HG03432 (cell line): ENCODE measurements at regions not wholly inside any gene's neighbourhood (a gene's known extent, or its start where the extent isn't known, plus 50 kb on each side); places are given as distances from the start of the nearest gene placed in this dataset.
"Not testable (repeated sequence)": the region's sequence is repeated elsewhere in the genome, so short reads cannot be mapped to it uniquely, and the experiment has no call there.

ENCODE experiments used
- ATAC-seq: cut with Tn5 transposase; IDR thresholded peaks from one replicate; pipeline ENCODE4 v1.9.1; 2021; ENCODE audit warnings: mild to moderate bottlenecking, moderate library complexity; ENCODE audit not compliant: unreplicated experiment

DNA sequence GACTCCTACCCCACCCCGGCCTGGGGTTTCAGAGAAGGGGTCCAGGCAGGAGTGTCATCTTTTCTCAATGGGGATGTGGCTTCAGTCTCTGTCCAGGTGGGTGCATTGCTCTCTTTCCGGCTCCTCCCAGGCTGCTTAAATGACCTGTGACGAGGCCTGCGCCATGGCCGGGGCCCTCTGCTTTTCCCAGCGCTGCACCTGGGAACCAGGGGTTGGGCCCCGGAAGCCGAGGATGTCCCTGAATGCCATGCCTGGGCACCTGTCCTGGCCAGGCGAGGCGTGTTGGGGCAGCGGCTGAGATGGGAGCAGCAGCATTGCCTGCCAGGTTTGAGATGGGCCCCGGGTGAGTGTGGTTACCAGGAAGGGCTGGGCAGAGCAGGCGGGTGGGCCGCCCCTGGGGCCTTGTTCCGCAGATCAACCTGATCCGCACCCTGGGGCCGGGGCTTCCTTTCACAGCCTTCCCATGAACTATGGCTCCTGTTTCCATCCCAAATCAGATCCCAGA is 147.4 kb downstream of the SEC14L1 start:
- no peak for ATAC-seq

DNA sequence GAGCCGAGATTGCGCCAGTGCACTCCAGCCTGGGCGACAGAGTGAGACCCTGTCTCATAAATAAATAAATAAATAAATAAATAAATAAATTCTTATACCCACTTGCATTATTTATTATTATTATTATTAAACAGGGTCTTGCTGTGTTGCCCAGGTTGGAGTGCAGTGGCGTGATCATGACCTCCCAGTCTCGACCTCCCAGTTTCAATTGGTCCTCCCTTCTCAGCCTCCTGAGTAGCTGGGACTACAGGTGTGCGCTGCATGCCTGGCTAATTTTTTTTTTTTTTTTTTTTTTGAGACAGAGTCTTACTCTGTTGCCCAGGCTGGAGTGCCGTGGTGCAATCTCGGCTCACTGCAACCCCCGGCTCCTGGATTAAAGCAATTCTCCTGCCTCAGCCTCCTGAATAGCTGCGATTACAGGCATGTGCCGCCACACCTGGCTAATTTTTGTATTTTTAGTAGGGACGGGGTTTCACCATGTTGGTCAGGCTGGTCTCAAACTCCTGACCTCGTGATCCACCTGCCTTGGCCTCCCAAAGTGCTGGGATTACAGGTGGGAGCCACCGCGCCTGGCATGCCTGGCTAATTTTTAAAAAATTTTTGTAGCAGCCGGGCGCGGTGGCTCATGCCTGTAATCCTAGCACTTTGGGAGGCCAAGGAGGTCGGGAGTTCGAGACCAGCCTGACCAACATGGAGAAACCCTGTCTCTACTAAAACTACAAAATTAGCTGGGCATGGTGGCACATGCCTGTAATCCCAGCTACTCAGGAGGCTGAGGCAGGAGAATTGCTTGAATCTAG is 150.2 kb downstream of the SEC14L1 start:
- not testable (repeated sequence) for ATAC-seq

DNA sequence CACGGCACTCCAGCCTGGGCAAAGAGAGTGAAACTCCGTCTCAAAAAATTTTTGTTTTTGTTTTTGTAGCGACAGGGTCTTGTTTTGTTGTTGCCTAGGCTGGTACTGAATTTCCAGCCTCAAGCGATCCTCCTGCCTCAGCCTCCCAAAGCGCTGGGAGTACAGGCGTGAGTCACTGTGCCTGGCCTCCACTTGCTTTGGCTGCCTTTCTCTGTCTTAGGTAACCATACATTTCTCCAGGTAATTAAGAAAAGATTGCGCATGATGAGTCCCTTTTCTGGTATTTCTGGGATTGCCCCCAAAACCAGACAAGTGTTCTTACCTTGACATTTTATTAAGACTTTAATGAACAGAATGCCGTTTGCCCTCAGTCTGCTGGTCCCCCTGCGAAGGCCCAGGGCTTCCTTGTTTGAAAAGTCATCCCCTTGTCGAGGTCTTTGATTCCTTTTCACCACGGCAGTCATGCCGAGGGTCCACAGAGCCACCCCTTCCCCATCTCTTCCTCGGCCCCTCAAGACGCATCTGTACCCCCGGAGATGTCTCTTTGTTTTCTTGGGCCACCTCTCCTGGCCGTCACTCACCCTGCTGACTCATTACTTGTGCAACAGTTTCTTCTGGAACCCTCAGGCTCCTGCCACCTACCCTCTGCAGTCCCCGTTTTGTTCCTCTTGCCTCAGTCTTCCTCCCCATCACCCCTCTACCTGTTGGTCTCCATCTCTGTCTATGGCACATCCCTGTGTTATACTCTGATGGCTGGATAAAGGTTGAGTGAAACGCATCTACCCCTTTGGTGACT is 151.0 kb downstream of the SEC14L1 start:
- ATAC-seq: no peak

- ATAC-seq: no peak
Observed at GRCh38 chr17:77294761-77295160, 154.0 kb downstream of the SEC14L1 start.

GRCh38 chr17:77295241-77295853 is 154.6 kb downstream of the SEC14L1 start:
- no peak for ATAC-seq

DNA sequence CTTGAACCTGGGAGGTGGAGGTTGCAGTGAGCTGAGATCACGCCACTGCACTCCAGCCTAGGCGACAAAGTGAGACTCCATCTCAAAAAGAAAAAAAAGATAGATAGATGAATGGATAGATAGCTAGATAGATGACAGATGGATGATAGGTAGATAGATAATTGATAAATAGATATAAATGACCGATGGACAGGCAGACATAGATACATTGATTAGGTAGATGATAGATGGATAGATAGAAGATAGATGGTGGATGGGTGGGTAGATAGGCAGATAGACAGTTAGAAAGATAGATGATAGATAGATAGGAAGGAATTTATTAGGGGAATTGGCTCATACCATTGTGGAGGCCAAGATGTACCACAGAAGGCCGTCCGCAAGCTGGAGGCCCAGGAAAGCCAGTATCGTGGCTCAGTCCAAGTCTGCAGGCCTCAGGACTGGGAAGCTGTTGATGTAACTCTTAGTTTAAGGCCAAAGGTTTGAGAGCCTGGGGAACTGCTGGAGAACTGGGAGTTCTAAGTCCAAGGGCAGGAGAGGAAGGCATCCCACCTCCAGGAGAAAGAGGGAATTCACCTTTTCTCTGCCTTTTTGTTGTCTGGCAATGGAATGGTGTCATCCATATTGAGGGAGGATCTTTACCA is 156.1 kb downstream of the SEC14L1 start:
- ATAC-seq: no peak

DNA sequence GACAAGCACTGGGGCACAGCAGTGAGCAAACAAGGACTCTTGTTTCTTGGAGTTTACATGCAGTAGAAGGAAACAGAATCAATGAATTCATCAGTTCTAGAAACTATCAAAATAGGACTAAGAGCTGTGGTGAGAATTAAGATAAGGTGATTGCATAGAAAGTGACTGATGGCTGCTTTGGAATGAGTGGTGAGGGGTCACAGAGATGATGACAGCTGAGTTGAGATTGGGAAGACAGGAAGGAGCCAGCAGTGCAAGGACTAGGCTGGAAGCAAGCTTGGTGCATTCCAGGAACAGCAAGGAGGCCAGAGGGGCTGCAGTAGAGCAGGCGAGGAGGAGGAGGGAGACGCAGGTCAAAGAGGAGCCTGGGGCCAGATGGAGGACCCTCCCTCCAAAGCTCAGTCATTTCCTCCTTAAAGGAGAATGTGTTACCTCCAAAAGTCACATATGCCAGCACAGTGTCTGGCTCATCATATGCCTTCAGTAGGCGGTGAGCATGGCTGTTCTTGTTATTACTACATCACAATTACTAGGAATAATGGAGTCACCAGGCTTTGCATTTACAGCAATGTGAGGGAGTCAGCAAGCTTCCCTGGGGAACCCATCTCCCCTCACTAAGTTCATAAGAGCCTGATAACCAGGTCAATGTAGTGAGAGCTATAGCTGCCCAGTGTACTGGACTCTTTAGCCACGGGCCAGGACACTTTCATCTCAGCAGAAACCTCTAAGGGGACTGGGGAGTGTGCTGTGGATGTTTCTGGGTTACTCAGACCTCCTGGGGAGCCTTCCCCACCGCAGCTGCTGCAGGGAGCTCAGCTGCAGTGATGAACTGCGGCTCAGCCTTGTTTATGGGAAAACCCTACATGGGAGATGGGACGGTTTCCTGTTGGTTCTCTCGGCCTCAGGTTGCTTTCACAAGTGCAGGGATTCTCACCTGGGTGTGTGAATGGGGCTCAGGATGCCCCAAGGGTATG is 157.2 kb downstream of the SEC14L1 start:
- no peak for ATAC-seq

DNA sequence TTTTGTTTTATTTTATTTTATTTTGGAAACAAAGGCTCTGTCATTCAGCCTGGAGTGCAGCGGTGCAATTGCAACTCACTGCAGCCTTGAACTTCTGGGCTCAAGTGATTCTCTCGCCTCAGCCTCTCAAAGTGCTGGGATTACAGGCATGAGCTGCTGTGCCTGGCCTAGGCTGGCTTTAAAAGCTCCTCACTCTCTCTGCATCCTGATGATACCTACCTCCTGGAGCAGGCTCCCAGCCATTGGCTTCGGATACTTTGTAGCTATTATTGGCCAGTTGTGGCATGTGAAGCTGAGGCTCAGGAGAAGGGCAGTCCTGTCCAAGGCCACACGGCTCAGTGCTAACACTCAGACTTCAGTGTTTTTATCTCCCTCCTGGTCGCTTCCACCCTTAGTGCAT is 158.0 kb downstream of the SEC14L1 start:
- no peak for ATAC-seq

- no peak for ATAC-seq
Observed at GRCh38 chr17:77299256-77300015, 158.7 kb downstream of the SEC14L1 start.

- no peak for ATAC-seq
Observed at GRCh38 chr17:77300016-77300686, 159.4 kb downstream of the SEC14L1 start.

GRCh38 chr17:77301694-77302266 is 161.0 kb downstream of the SEC14L1 start:
- no peak for ATAC-seq

- ATAC-seq: no peak
Observed at GRCh38 chr17:77302682-77303081, 161.9 kb downstream of the SEC14L1 start.

DNA sequence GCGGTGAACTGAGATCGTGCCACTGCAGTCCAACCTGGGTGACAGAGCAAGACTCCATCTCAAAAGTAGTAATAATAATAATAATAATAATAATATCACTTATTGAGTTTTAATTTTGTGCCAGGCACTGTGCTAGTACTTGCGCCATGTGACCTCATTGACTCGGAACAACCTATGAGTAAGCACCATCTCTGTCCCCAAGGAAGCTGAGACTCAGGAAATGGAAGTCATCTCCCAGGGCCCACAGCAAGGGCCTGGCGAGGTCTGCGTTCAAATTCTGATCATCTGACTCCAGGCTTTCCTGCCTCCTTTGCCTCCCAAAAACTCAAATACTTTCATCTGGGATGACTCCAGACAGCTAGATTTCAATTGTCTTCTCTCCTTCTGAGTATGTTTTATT is 162.9 kb downstream of the SEC14L1 start:
- no peak for ATAC-seq

GRCh38 chr17:77304051-77304745 is 163.4 kb downstream of the SEC14L1 start:
- no peak for ATAC-seq

- no peak for ATAC-seq
Observed at GRCh38 chr17:77304746-77305473, 164.1 kb downstream of the SEC14L1 start.

- no peak for ATAC-seq
Observed at GRCh38 chr17:77306048-77306789, 165.4 kb downstream of the SEC14L1 start.
